ENCODE measurements at regions not wholly inside any gene's neighbourhood (a gene's known extent, or its start where the extent isn't known, plus 50 kb on each side); places are given as distances from the start of the nearest gene placed in this dataset.

GRCh38 chr7:10557375-10557774 is 416.3 kb upstream of the PHF14 start:
- ChIA-PET CTCF (no interaction called here), POLR2A (no interaction called here)
- DNase-seq (ENCODE audit: extremely low spot score), result no peak
- TF ChIP-seq, protein P1, sequence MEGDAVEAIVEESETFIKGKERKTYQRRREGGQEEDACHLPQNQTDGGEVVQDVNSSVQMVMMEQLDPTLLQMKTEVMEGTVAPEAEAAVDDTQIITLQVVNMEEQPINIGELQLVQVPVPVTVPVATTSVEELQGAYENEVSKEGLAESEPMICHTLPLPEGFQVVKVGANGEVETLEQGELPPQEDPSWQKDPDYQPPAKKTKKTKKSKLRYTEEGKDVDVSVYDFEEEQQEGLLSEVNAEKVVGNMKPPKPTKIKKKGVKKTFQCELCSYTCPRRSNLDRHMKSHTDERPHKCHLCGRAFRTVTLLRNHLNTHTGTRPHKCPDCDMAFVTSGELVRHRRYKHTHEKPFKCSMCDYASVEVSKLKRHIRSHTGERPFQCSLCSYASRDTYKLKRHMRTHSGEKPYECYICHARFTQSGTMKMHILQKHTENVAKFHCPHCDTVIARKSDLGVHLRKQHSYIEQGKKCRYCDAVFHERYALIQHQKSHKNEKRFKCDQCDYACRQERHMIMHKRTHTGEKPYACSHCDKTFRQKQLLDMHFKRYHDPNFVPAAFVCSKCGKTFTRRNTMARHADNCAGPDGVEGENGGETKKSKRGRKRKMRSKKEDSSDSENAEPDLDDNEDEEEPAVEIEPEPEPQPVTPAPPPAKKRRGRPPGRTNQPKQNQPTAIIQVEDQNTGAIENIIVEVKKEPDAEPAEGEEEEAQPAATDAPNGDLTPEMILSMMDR (IDR thresholded peaks at IDR 0.05; ENCODE audit: control extremely low read depth, extremely low read depth, low read depth, missing control alignments), result no peak

DNA sequence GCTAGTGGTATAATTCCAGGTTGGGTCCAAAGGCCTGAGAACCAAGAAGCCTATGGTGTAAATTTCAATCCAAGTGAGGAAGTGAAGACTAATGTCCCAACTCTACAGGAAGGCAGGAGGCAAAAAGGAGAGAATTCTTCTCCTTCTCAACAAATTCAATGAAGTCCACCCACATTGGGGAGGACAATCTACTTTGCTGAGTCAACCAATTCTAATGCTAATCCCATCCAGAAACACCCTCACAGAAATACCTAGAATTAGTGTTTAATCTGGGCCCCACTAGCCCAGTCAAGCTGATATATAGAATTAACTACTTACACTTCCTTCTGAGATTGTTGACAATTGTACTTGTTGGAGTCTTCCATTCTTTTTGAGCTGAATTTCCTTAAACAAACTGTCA is 413.2 kb upstream of the PHF14 start:
- no peak for DNase-seq (ENCODE audit: extremely low spot score)
- ChIA-PET POLR2A (no interaction called here), CTCF (no interaction called here)
- TF ChIP-seq, protein P1 (IDR thresholded peaks at IDR 0.05; ENCODE audit: control extremely low read depth, extremely low read depth, low read depth, missing control alignments), result no peak

DNA sequence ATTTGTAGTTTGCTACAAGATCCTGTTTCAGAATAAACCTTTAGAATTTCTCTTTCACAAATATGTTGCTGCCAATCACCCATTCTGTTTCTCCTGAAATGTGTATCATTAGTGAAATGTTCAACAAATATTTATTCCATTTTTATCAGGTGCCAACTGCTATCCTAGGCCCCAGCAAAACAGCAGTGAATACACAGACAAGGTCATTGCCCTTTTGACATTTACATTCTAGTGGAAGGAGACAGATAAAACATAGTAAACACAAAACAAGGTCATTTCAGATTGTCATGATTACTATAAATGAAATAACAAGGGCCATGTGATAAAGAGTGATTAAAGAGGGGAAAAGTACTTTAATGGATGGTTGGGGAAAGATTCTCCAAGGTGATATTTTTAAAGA is 404.8 kb upstream of the PHF14 start:
- TF ChIP-seq, protein P1 (IDR thresholded peaks at IDR 0.05; ENCODE audit: control extremely low read depth, extremely low read depth, low read depth, missing control alignments), result no peak
- no peak for DNase-seq (ENCODE audit: extremely low spot score)
- ChIA-PET CTCF (no interaction called here), POLR2A (no interaction called here)

- DNase-seq (ENCODE audit: extremely low spot score), result no peak
- POLR2A ChIA-PET, result no interaction called here
- TF ChIP-seq, protein P1 (IDR thresholded peaks at IDR 0.05; ENCODE audit: control extremely low read depth, extremely low read depth, low read depth, missing control alignments), result no peak
- CTCF ChIA-PET, result no interaction called here
These were observed 401.9 kb upstream of the PHF14 start for GRCh38 chr7:10571759-10572158.

- TF ChIP-seq, protein P1 (IDR thresholded peaks at IDR 0.05; ENCODE audit: control extremely low read depth, extremely low read depth, low read depth, missing control alignments), result no peak
- DNase-seq (ENCODE audit: extremely low spot score), result no peak
- POLR2A ChIA-PET, result no interaction called here
- CTCF ChIA-PET, result interaction anchor here (0.7 kb wide), 1 partner anchor 8 kb away, joined by 3 read pairs; no protein-coding TSS in a partner anchor
These were observed 395.8 kb upstream of the PHF14 start for GRCh38 chr7:10577866-10578374.

- TF ChIP-seq, protein P1 (IDR thresholded peaks at IDR 0.05; ENCODE audit: control extremely low read depth, extremely low read depth, low read depth, missing control alignments), result no peak
- DNase-seq (ENCODE audit: extremely low spot score), result no peak
- ChIA-PET CTCF (interaction anchor here (1.4 kb wide), 1 partner anchor 9 kb away, joined by 4 read pairs; no protein-coding TSS in a partner anchor), POLR2A (no interaction called here)
These were observed 394.1 kb upstream of the PHF14 start for GRCh38 chr7:10579561-10579960.

GRCh38 chr7:10584886-10585285 is 388.8 kb upstream of the PHF14 start:
- TF ChIP-seq, protein P1 (IDR thresholded peaks at IDR 0.05; ENCODE audit: control extremely low read depth, extremely low read depth, low read depth, missing control alignments), result no peak
- ChIA-PET POLR2A (no interaction called here), CTCF (interaction anchor here (1.3 kb wide), 1 partner anchor 9 kb away, joined by 3 read pairs; no protein-coding TSS in a partner anchor)
- DNase-seq (ENCODE audit: extremely low spot score), result no peak
